ENCODE measurements at regions not wholly inside any gene's neighbourhood (a gene's known extent, or its start where the extent isn't known, plus 50 kb on each side); places are given as distances from the start of the nearest gene placed in this dataset.

DNA sequence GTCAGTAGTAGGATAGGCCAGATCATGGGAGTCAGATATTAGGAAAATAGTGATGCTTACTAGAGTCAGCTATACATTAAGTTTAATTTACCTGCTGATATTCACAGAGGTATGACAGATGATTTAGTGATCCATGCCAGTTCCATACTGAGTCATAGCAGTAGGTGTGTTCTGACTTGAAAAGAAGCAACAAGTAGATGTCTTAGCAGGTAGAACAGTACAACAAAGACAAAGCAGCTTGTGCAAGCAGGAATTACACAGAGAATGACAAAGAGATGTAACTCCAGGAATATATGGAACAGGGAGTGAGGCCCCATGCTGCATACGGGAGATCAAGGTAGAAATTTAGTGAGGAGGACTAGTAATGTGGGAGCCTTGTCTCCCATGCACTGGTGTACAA lies 556.9 kb downstream of the SLC16A7 start:
- CTCF ChIA-PET (ENCODE audit: low intra/inter-chr PET ratio): no interaction called here
- Histone ChIP-seq H3K36me3 (ENCODE audit: control insufficient read depth, insufficient read depth, low read length) (no peaks in the 10 kb centered on the region), H2AFZ (ENCODE audit: low read depth, low read length) (peak overlapping the region; percentile 15; the same call in 1 of the 2 replicates), H3K4me2 (ENCODE audit: insufficient read depth, low read length) (no peak overlapping the region), H3K9me1 (ENCODE audit: control insufficient read depth, insufficient read depth, low read length) (no peaks in the 10 kb centered on the region), H3K27ac (ENCODE audit: extremely low read depth, low read depth, low read length) (no peak overlapping the region), H3K79me2 (ENCODE audit: control insufficient read depth, insufficient read depth, low read length) (no peaks in the 10 kb centered on the region), H3K9ac (ENCODE audit: insufficient read depth in 1 of 2, low read depth in 2 of 2, low read length in 2 of 2) (no peak overlapping the region), H4K20me1 (replicated peaks; ENCODE audit: control insufficient read depth, insufficient read depth, low read length) (no peaks in the 10 kb centered on the region), H3K4me3 (no peak overlapping the region), H3K27me3 (ENCODE audit: control insufficient read depth in 2 of 2, insufficient read depth in 2 of 2, low read length in 2 of 2) (no peaks in the 10 kb centered on the region), H3K9me3 (replicated peaks; ENCODE audit: control insufficient read depth, insufficient read depth, low read depth, low read length) (no peaks in the 10 kb centered on the region), H3K4me1 (replicated peaks in 1 of 2; ENCODE audit: control insufficient read depth in 2 of 2, insufficient read depth in 2 of 2, low read length in 2 of 2) (peaks cover 0 to 3% of the 10 kb centered on the region in 2 experiments; a peak in 1 of 5 replicates)
- ATAC-seq: no peak
- TF ChIP-seq ATF1 (CRISPR knock-in tag; IDR thresholded peaks at IDR 0.05) (no peak), ATF1 (tag; IDR thresholded peaks at IDR 0.05) (no peak), KHSRP (IDR thresholded peaks at IDR 0.05) (no peak), TCF7L2 (IDR thresholded peaks at IDR 0.05; ENCODE audit: low read depth, low read length) (no peak), LARP7 (IDR thresholded peaks at IDR 0.05) (no peak), ZBTB7A (IDR thresholded peaks at IDR 0.05; ENCODE audit: borderline replicate concordance, control insufficient read depth, low read depth, low read length) (no peak), LCOR (CRISPR knock-in tag; IDR thresholded peaks at IDR 0.05) (no peak)
- DNase-seq (ENCODE audit: extremely low read depth in 1 of 4, low spot score in 3 of 4): no peak
- intact Hi-C loops (cut with micrococcal nuclease) (no loop called here), in situ Hi-C loops (cut with MboI) (no loop called here)
- BruUV-seq (replicated peaks): no TSS peak
- FAIRE-seq: no peak
- POLR2A ChIA-PET: no interaction called here
- WGBS (ENCODE audit: insufficient coverage, low coverage, missing lambda C conversion rate): 67% methylated on average over 1 of the region's 1 CpG

DNA sequence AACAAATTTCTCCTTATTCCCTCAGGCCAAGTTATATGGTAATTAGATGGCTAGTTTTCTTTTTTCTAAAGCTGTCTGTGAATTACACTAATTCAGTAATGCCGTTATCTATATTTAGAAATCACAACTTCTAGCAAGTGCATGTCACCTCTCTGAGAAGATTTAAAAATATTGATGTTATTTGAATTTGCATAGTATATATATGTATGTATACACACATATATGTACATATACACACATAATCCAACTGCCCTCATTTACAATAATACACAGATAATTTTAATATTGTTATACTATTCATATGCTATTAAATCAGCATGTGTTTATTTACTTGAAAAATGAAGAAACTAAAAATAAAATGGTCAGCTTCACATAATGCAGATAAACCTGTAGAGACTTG lies 563.9 kb downstream of the SLC16A7 start:
- no peak overlapping the region for H3K9ac ChIP-seq (ENCODE audit: insufficient read depth in 1 of 2, low read depth in 2 of 2, low read length in 2 of 2)
- no peaks in the 10 kb centered on the region for H3K79me2 ChIP-seq (ENCODE audit: control insufficient read depth, insufficient read depth, low read length)
- ATAC-seq (no peak), FAIRE-seq (no peak), DNase-seq (ENCODE audit: extremely low read depth in 1 of 4, low spot score in 3 of 4) (no peak)
- BruUV-seq (replicated peaks): no TSS peak
- no peak overlapping the region for H3K4me3 ChIP-seq
- no peak overlapping the region for H3K4me2 ChIP-seq (ENCODE audit: insufficient read depth, low read length)
- H2AFZ ChIP-seq (ENCODE audit: low read depth, low read length): no peak overlapping the region
- intact Hi-C loops (cut with micrococcal nuclease): no loop called here
- H3K9me1 ChIP-seq (ENCODE audit: control insufficient read depth, insufficient read depth, low read length): no peaks in the 10 kb centered on the region
- 71% methylated on average over 1 of the region's 1 CpG for WGBS (ENCODE audit: insufficient coverage, low coverage, missing lambda C conversion rate)
- no peaks in the 10 kb centered on the region for H3K27me3 ChIP-seq (ENCODE audit: control insufficient read depth in 2 of 2, insufficient read depth in 2 of 2, low read length in 2 of 2)
- no peaks in the 10 kb centered on the region for H3K36me3 ChIP-seq (ENCODE audit: control insufficient read depth, insufficient read depth, low read length)
- in situ Hi-C loops (cut with MboI): no loop called here
- H3K4me1 ChIP-seq (replicated peaks in 1 of 2; ENCODE audit: control insufficient read depth in 2 of 2, insufficient read depth in 2 of 2, low read length in 2 of 2): no peaks in the 10 kb centered on the region
- H4K20me1 ChIP-seq (replicated peaks; ENCODE audit: control insufficient read depth, insufficient read depth, low read length): no peaks in the 10 kb centered on the region
- POLR2A ChIA-PET: no interaction called here
- no peak overlapping the region for H3K27ac ChIP-seq (ENCODE audit: extremely low read depth, low read depth, low read length)
- CTCF ChIA-PET (ENCODE audit: low intra/inter-chr PET ratio): no interaction called here
- no peaks in the 10 kb centered on the region for H3K9me3 ChIP-seq (replicated peaks; ENCODE audit: control insufficient read depth, insufficient read depth, low read depth, low read length)
- no peak for TF ChIP-seq PRMT5 (CRISPR knock-in tag; IDR thresholded peaks at IDR 0.05)
- no peak for TF ChIP-seq FIP1L1 (IDR thresholded peaks at IDR 0.05; ENCODE audit: low read depth, low read length, poor library complexity, severe bottlenecking)
- TF ChIP-seq HOXB6 (CRISPR knock-in tag; IDR thresholded peaks at IDR 0.05; ENCODE audit: borderline replicate concordance): no peak
- no peak for TF ChIP-seq PHF8 (IDR thresholded peaks at IDR 0.05; ENCODE audit: borderline replicate concordance, low read length)
- TF ChIP-seq ELF2 (CRISPR knock-in tag; IDR thresholded peaks at IDR 0.05): no peak
- TF ChIP-seq HNRNPUL1 (IDR thresholded peaks at IDR 0.05; ENCODE audit: low read length): no peak
- TF ChIP-seq MAFG (tag; conservative IDR thresholded peaks at IDR 0.05): no peak
- no peak for TF ChIP-seq RREB1 (CRISPR knock-in tag; IDR thresholded peaks at IDR 0.05)

Data from K562 (cell line).